PC-9 (cell line): ENCODE measurements at regions not wholly inside any gene's neighbourhood (a gene's known extent, or its start where the extent isn't known, plus 50 kb on each side); places are given as distances from the start of the nearest gene placed in this dataset.

Experiments
- BruUV-seq: library from RNA; stranded (reverse); fragments of 400-500 nt; replicated peaks from 2 replicates; lab custom pipeline; 2021; lab: Mats Ljungman, UMichigan
- CTCF ChIA-PET: fragments of 300-600 bp; sonication (Branson Sonifier 250); formaldehyde crosslinking; loops from one replicate; lab custom pipeline; 2022; ENCODE audit warnings: antibody characterized with exemption; lab: Charles Lee
- POLR2A ChIA-PET: fragments of 300-600 bp; sonication (Branson Sonifier 250); formaldehyde crosslinking; loops from one replicate; lab custom pipeline; 2022; ENCODE audit warnings: antibody characterized with exemption; ENCODE audit not compliant: unreplicated experiment; lab: Charles Lee
- DNase-seq, 2 experiments: peaks; one replicate each; pipeline versions ENCODE4 v3.0.0 to v3.0.0-alpha.2; 2015 to 2022; ENCODE audit warnings: mixed read lengths in 1 of 2
- H2AFZ ChIP-seq: fragments of 200-600 bp; sonication (generic); 2 replicates; pipeline ENCODE4 v1.8.1; 2017; ENCODE audit warnings: antibody characterized with exemption
- H3F3A ChIP-seq: fragments of 200-600 bp; sonication (generic); 2 replicates; pipeline ENCODE4 v1.8.1; 2017; ENCODE audit warnings: antibody characterized with exemption, mild to moderate bottlenecking, low read depth; ENCODE audit not compliant: insufficient read depth
- H3K27ac ChIP-seq: fragments of 200-600 bp; sonication (generic); 2 replicates; pipeline ENCODE4 v1.6.1; 2016; ENCODE audit warnings: mixed run types
- H3K27me3 ChIP-seq: fragments of 200-600 bp; sonication (generic); 2 replicates; pipeline ENCODE4 v1.6.1; 2016; ENCODE audit warnings: low read depth, mixed run types; ENCODE audit not compliant: insufficient read depth
- H3K36me3 ChIP-seq: fragments of 200-600 bp; sonication (generic); 2 replicates; pipeline ENCODE4 v1.6.1; 2016; ENCODE audit warnings: low read depth, mixed run types
- H3K4me1 ChIP-seq: fragments of 200-600 bp; sonication (generic); replicated peaks from 2 replicates; pipeline ENCODE4 v1.6.1; 2016; ENCODE audit warnings: mixed run types; ENCODE audit not compliant: insufficient read depth
- H3K4me2 ChIP-seq: fragments of 200-600 bp; sonication (generic); 2 replicates; pipeline ENCODE4 v1.6.1; 2017; ENCODE audit warnings: mixed run types
- H3K4me3 ChIP-seq: fragments of 200-600 bp; sonication (generic); 2 replicates; pipeline ENCODE4 v1.6.1; 2016; ENCODE audit warnings: mixed run types
- H3K79me2 ChIP-seq: fragments of 200-600 bp; sonication (generic); 2 replicates; pipeline ENCODE4 v1.6.1; 2017; ENCODE audit warnings: low read depth, mixed run types
- H3K9me2 ChIP-seq: fragments of 200-600 bp; sonication (generic); 2 replicates; pipeline ENCODE4 v1.8.1; 2017; ENCODE audit warnings: mild to moderate bottlenecking; ENCODE audit not compliant: insufficient read depth
- H3K9me3 ChIP-seq: fragments of 200-600 bp; sonication (generic); 2 replicates; pipeline ENCODE4 v1.8.1; 2016; ENCODE audit warnings: low read depth; ENCODE audit not compliant: insufficient read depth
- H4K20me1 ChIP-seq: fragments of 200-600 bp; sonication (generic); 2 replicates; pipeline ENCODE4 v1.8.1; 2017; ENCODE audit not compliant: insufficient read depth
- EZH2 ChIP-seq: fragments of 200-600 bp; sonication (generic); IDR thresholded peaks from 2 replicates; pipeline ENCODE4 v1.8.0; 2017; ENCODE audit warnings: antibody characterized with exemption, low read depth
- intact Hi-C: fragments of 100-400 bp; cut with micrococcal nuclease; formaldehyde crosslinking; loops from one replicate; pipeline ENCODE4 v1.10.0; 2022; ENCODE audit not compliant: unreplicated experiment
- TF ChIP-seq, protein P1 (sequence below): fragments of 200-600 bp; sonication (generic); conservative IDR thresholded peaks from 2 replicates; pipeline ENCODE4 v1.6.1; 2017; ENCODE audit warnings: mixed run types, antibody characterized with exemption, mild to moderate bottlenecking, moderate library complexity

DNA sequence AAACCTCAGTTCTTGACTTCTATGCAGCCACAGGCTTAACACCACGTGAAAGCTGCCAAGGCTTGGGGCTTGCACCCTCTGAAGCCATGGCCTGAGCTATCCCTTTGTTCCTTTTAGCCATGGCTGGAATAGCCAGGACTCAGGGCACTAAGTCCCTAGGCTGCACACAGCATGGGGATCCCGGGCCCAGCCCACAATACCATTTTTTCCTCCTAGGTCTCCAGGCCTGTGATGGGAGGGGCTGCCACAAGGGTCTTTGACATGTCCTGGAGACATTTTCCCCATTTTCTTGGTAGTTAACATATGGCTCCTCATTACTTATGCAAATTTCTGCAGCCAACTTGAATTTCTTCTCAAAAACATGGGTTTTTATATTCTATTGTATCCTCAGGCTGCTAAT lies 619.1 kb downstream of the NYAP2 start:
- ChIA-PET CTCF (no interaction called here), POLR2A (no interaction called here)
- no peaks in the 10 kb centered on the region for H3K27me3 ChIP-seq
- BruUV-seq, result no TSS peak
- TF ChIP-seq, protein P1, sequence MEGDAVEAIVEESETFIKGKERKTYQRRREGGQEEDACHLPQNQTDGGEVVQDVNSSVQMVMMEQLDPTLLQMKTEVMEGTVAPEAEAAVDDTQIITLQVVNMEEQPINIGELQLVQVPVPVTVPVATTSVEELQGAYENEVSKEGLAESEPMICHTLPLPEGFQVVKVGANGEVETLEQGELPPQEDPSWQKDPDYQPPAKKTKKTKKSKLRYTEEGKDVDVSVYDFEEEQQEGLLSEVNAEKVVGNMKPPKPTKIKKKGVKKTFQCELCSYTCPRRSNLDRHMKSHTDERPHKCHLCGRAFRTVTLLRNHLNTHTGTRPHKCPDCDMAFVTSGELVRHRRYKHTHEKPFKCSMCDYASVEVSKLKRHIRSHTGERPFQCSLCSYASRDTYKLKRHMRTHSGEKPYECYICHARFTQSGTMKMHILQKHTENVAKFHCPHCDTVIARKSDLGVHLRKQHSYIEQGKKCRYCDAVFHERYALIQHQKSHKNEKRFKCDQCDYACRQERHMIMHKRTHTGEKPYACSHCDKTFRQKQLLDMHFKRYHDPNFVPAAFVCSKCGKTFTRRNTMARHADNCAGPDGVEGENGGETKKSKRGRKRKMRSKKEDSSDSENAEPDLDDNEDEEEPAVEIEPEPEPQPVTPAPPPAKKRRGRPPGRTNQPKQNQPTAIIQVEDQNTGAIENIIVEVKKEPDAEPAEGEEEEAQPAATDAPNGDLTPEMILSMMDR, result no peak
- TF ChIP-seq EZH2, result no peak
- DNase-seq, result no peak
- H3F3A ChIP-seq, result peaks cover 3% of the 10 kb centered on the region; the same call in 1 of the 2 replicates
- H3K36me3 ChIP-seq, result no peaks in the 10 kb centered on the region
- no peak overlapping the region for H3K4me2 ChIP-seq
- H3K9me2 ChIP-seq, result no peaks in the 10 kb centered on the region
- peaks cover 6% of the 10 kb centered on the region for H3K4me1 ChIP-seq
- no peaks in the 10 kb centered on the region for H4K20me1 ChIP-seq
- no peaks in the 10 kb centered on the region for H3K79me2 ChIP-seq
- no peak overlapping the region for H2AFZ ChIP-seq
- no peaks in the 10 kb centered on the region; the same call in 1 of the 2 replicates for H3K9me3 ChIP-seq
- no peak overlapping the region for H3K4me3 ChIP-seq
- H3K27ac ChIP-seq, result no peak overlapping the region
- intact Hi-C loops, result no loop called here

DNA sequence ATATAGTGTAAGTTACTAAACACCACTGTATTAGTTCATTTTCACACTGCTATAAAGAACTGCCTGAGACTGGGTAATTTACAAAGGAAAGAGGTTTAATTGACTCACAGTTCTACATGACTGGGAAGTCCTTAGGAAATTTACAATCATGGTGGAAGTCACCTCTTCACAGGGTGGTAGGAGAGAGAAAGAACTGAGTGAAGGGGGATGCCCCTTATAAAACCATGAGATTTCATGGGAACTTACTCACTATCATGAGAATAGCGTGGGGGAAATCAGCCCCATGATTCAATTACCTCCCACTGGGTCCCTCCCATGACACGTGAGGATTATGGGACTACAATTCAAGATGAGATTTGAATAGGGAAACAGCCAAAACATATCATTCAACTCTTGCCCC lies 618.0 kb downstream of the NYAP2 start:
- Histone ChIP-seq H3K4me1 (peaks cover 6% of the 10 kb centered on the region), H3K79me2 (no peaks in the 10 kb centered on the region), H4K20me1 (no peaks in the 10 kb centered on the region), H3K4me3 (no peak overlapping the region), H3K9me3 (peaks cover under 1% of the 10 kb centered on the region; the same call in 1 of the 2 replicates), H2AFZ (no peak overlapping the region), H3K27me3 (no peaks in the 10 kb centered on the region), H3F3A (peaks cover 3% of the 10 kb centered on the region; the same call in 1 of the 2 replicates), H3K36me3 (no peaks in the 10 kb centered on the region), H3K9me2 (no peaks in the 10 kb centered on the region), H3K27ac (no peak overlapping the region), H3K4me2 (no peak overlapping the region)
- intact Hi-C loops, result no loop called here
- TF ChIP-seq, protein P1, result no peak
- TF ChIP-seq EZH2, result no peak
- CTCF ChIA-PET, result no interaction called here
- no TSS peak for BruUV-seq
- no peak for DNase-seq
- POLR2A ChIA-PET, result no interaction called here

DNA sequence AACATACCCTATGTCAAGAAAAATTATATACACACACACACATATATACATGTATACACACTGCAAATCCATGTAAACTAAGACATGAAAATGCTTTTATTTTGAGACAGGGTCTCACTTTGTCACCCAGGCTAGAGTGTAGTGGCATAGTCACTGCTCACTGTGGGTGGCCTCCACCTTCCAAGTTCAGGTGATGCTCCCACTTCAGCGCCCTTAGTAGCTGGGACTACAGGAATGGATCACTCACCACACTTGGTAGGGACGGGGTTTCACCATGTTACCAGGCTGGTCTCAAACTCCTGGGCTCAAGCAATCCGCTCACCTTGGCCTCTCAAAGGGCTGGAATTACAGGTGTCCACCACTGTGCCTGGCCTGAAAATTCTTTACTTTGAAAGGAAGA lies 617.6 kb downstream of the NYAP2 start:
- no peak for DNase-seq
- Histone ChIP-seq H3K27ac (no peak overlapping the region), H4K20me1 (no peaks in the 10 kb centered on the region), H3K4me3 (no peak overlapping the region), H3K4me1 (peaks cover 6% of the 10 kb centered on the region), H3K9me3 (peaks cover 5% of the 10 kb centered on the region; the same call in 1 of the 2 replicates), H2AFZ (no peak overlapping the region), H3K4me2 (no peak overlapping the region), H3K9me2 (no peaks in the 10 kb centered on the region), H3F3A (peaks cover 3% of the 10 kb centered on the region; the same call in 1 of the 2 replicates), H3K36me3 (no peaks in the 10 kb centered on the region), H3K79me2 (no peaks in the 10 kb centered on the region), H3K27me3 (no peaks in the 10 kb centered on the region)
- CTCF ChIA-PET, result no interaction called here
- intact Hi-C loops, result no loop called here
- no TSS peak for BruUV-seq
- POLR2A ChIA-PET, result no interaction called here
- no peak for TF ChIP-seq EZH2
- TF ChIP-seq, protein P1, result no peak
